AG09319 (cell line): ENCODE measurements at regions not wholly inside any gene's neighbourhood (a gene's known extent, or its start where the extent isn't known, plus 50 kb on each side); places are given as distances from the start of the nearest gene placed in this dataset.

ENCODE experiments used
- DNase-seq: peaks from one replicate; pipeline ENCODE4 v3.0.0-alpha.2; 2010; ENCODE audit warnings: low read depth; ENCODE audit errors: extremely low read depth
- TF ChIP-seq, protein P1 (sequence below): IDR thresholded peaks from 2 replicates; pipeline ENCODE4 v1.5.1; 2011; ENCODE audit warnings: low read depth, mild to moderate bottlenecking, inconsistent platforms, low read length, moderate library complexity

DNA sequence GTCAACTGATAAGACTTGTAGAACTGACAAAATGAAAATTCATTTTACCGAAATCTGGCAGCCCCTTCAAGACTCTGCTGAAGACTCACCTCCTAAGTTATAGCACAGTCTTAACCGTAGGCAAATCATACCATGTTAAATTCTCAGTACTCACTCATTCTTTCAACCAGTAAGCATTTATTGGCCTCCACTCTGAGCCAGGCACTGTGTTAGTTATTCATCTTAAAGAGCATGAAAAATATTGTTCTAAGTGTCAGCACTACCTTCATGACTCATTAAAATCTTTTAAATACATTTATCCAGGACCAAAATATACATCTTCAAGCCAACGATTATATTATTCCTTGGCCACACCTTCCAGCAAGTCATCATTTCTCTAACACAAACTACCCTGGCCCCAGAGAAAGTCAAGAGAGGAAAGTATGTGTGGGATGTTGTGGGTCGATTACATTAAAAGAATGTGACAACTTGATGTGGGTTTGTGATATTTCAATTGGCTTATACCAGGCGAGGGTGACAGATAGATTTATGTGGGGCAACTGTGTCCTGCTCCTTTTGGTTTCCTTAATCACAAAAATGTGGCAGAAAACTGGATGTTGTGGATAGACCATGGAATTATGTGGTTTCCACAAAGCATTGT, 55.0 kb downstream of the TMEM30B start:
- DNase-seq: no peak
- TF ChIP-seq, protein P1, sequence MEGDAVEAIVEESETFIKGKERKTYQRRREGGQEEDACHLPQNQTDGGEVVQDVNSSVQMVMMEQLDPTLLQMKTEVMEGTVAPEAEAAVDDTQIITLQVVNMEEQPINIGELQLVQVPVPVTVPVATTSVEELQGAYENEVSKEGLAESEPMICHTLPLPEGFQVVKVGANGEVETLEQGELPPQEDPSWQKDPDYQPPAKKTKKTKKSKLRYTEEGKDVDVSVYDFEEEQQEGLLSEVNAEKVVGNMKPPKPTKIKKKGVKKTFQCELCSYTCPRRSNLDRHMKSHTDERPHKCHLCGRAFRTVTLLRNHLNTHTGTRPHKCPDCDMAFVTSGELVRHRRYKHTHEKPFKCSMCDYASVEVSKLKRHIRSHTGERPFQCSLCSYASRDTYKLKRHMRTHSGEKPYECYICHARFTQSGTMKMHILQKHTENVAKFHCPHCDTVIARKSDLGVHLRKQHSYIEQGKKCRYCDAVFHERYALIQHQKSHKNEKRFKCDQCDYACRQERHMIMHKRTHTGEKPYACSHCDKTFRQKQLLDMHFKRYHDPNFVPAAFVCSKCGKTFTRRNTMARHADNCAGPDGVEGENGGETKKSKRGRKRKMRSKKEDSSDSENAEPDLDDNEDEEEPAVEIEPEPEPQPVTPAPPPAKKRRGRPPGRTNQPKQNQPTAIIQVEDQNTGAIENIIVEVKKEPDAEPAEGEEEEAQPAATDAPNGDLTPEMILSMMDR: no peak

GRCh38 chr14:61225344-61225743, 55.8 kb downstream of the TMEM30B start:
- TF ChIP-seq, protein P1: no peak
- no peak for DNase-seq

DNA sequence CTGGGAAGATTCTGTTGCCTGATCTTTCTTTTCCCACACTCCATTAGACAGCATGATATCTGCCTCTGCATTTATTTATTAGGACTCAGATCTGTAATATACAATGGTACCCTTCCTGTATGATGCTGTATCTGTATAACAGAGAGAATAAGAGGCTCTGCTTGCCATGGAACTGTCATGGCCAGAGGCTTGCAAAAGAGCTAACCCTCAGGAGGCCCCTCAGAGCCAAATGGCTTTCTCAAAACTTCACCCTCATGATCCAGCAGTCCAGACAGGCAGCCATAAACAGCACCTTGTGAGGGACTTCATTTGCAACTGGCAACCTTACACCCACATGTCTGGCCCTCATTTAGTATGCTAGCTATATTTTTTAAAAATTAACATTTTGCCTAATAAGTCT, 57.6 kb downstream of the TMEM30B start:
- DNase-seq: no peak
- TF ChIP-seq, protein P1: no peak

- TF ChIP-seq, protein P1: no peak
- no peak for DNase-seq
These were observed 58.8 kb downstream of the TMEM30B start for GRCh38 chr14:61222388-61222787.

GRCh38 chr14:61221906-61222305, 59.2 kb downstream of the TMEM30B start:
- no peak for DNase-seq
- TF ChIP-seq, protein P1: no peak

- TF ChIP-seq, protein P1: no peak
- no peak for DNase-seq
These were observed 61.5 kb downstream of the TMEM30B start for GRCh38 chr14:61219673-61220072.

GRCh38 chr14:61219256-61219655, 61.9 kb downstream of the TMEM30B start:
- DNase-seq: no peak
- TF ChIP-seq, protein P1: no peak
